HepG2 (cell line): ENCODE measurements at regions not wholly inside any gene's neighbourhood (a gene's known extent, or its start where the extent isn't known, plus 50 kb on each side); places are given as distances from the start of the nearest gene placed in this dataset.
"Not testable (repeated sequence)": the region's sequence is repeated elsewhere in the genome, so short reads cannot be mapped to it uniquely, and the experiment has no call there.

Experiments used
- CREB1 ChIP-seq, 2 experiments: fragments of 450-650 bp in 1 of 2; IDR thresholded peaks; 2 replicates each; pipeline ENCODE4 v1.6.1; 2016 to 2017; ENCODE audit warnings: control low read depth in 1 of 2, mild to moderate bottlenecking in 1 of 2, missing compliant biosample characterization in 1 of 2, missing genetic modification characterization in 1 of 2
- CTCF ChIP-seq: sonication (generic); formaldehyde crosslinking; IDR thresholded peaks from 2 replicates; pipeline ENCODE4 v1.5.0; 2020; ENCODE audit warnings: mild to moderate bottlenecking, missing genetic modification reagents, moderate library complexity
- DPF2 ChIP-seq: sonication (generic); formaldehyde crosslinking; IDR thresholded peaks from 2 replicates; pipeline ENCODE4 v1.4.0; 2020; ENCODE audit warnings: mild to moderate bottlenecking, low read depth, missing genetic modification reagents, borderline replicate concordance
- FUBP1 ChIP-seq: sonication (generic); formaldehyde crosslinking; IDR thresholded peaks from 2 replicates; pipeline ENCODE4 v1.5.1; 2020; ENCODE audit warnings: missing genetic modification reagents, mild to moderate bottlenecking, borderline replicate concordance
- HBP1 ChIP-seq: IDR thresholded peaks from 2 replicates; pipeline ENCODE4 v1.6.1; 2016; ENCODE audit warnings: low read depth, control low read depth
- JUNB ChIP-seq: sonication (generic); formaldehyde crosslinking; IDR thresholded peaks from 2 replicates; pipeline ENCODE4 v1.8.0; 2022; ENCODE audit warnings: missing genetic modification reagents, mild to moderate bottlenecking, borderline replicate concordance
- NFE2L1 ChIP-seq: sonication (generic); formaldehyde crosslinking; IDR thresholded peaks from 2 replicates; pipeline ENCODE4 v1.4.0; 2020; ENCODE audit warnings: missing genetic modification reagents, mild to moderate bottlenecking, borderline replicate concordance
- POLR2AphosphoS5 ChIP-seq: IDR thresholded peaks from 2 replicates; pipeline ENCODE4 v1.6.1; 2012; ENCODE audit warnings: low read depth, low read length
- RAD21 ChIP-seq: fragments of 450-650 bp; formaldehyde crosslinking; IDR thresholded peaks from 2 replicates; pipeline ENCODE4 v1.5.0; 2020; ENCODE audit warnings: mild to moderate bottlenecking
- TBL1XR1 ChIP-seq: fragments of 150-350 bp; IDR thresholded peaks from 2 replicates; pipeline ENCODE4 v1.6.1; 2014; ENCODE audit warnings: borderline replicate concordance, low read length; ENCODE audit not compliant: partially characterized antibody
- YY1 ChIP-seq: IDR thresholded peaks from 2 replicates; pipeline ENCODE4 v1.6.1; 2011; ENCODE audit warnings: low read length, low read depth, moderate library complexity, mild to moderate bottlenecking; ENCODE audit not compliant: insufficient read depth, insufficient replicate concordance
- ZNF292 ChIP-seq: sonication (generic); formaldehyde crosslinking; IDR thresholded peaks from 2 replicates; pipeline ENCODE4 v1.8.1; 2022; ENCODE audit warnings: mild to moderate bottlenecking, low read depth, missing genetic modification reagents, borderline replicate concordance

- not testable (repeated sequence) for TF ChIP-seq HBP1 (CRISPR knock-in tag); NFE2L1 (CRISPR knock-in tag); YY1; FUBP1 (CRISPR knock-in tag); CREB1 (IDR thresholded peaks at IDR 0.05); CREB1 (CRISPR knock-in tag; IDR thresholded peaks at IDR 0.05); ZNF292 (CRISPR knock-in tag); DPF2 (CRISPR knock-in tag); POLR2AphosphoS5; TBL1XR1; CTCF (CRISPR knock-in tag); RAD21 (CRISPR knock-in tag); JUNB (CRISPR knock-in tag)
Measured at GRCh38 chr11:89620721-89621120, 89.4 kb upstream of the TRIM77 start.
